ENCODE measurements at regions not wholly inside any gene's neighbourhood (a gene's known extent, or its start where the extent isn't known, plus 50 kb on each side); places are given as distances from the start of the nearest gene placed in this dataset.

- ChIA-PET RAD21 (ENCODE audit: low non-redundant PET in 1 of 2, low total read pairs in 2 of 2, uncharacterized antibody in 2 of 2, unreplicated experiment in 2 of 2) (interaction anchor here in 1 of 2 experiments (0.6 kb wide), 1 partner anchor 13 kb away, joined by 3 read pairs; no protein-coding TSS in a partner anchor), POLR2A (interaction anchor here (0.7 kb wide), 1 partner anchor 47 kb away, joined by 4 read pairs; no protein-coding TSS in a partner anchor)
- no peak for ATAC-seq
Observed at GRCh38 chr1:29839726-29840125, 603.4 kb downstream of the PTPRU start.

DNA sequence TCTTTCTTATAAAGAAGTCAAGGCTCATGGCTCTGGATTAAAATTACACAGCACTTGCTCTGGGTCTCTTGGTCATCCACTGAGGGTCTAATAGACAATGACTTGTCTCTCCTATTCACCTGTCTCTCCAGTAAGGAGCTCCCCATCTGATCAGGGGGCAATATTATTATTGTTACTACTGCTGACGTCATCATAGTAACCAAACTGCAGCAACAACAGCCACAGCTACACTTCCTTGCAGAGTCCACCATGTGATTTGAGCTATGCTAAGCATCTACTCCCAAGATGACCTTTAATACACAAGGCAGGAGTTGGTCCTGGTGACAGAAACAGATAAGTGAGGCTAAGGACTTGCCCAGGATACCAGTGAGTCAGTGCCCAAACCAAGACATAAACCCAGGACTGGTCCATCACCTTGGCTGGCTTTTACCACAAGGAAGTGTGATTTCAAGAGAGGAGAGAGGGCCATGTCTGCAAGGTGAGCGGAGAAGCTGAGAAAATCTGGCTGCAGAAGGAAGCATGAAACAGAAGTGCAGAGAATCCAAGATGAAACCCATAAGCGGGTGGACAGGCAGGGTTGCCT lies 602.5 kb downstream of the PTPRU start:
- Histone ChIP-seq H3K9me2 (ENCODE audit: insufficient read depth) (no peaks in the 10 kb centered on the region), H3K36me3 (ENCODE audit: control insufficient read depth in 1 of 2, insufficient read depth in 2 of 2, low read length in 2 of 2) (no peaks in the 10 kb centered on the region), H2AFZ (ENCODE audit: low read depth, low read length, poor library complexity, severe bottlenecking) (no peak overlapping the region), H3K4me2 (ENCODE audit: low read length) (no peak overlapping the region), H3K9me3 (ENCODE audit: control insufficient read depth in 1 of 2, insufficient read depth in 1 of 2, low read depth in 1 of 2, low read length in 2 of 2) (peaks cover 8 to 12% of the 10 kb centered on the region in 2 experiments; a peak in 3 of 4 replicates), H3K79me2 (ENCODE audit: insufficient read depth, low read length) (no peaks in the 10 kb centered on the region), H4K20me1 (ENCODE audit: insufficient read depth) (no peaks in the 10 kb centered on the region), H3K4me1 (ENCODE audit: control insufficient read depth in 1 of 2, insufficient read depth in 2 of 2, low read length in 2 of 2) (no peaks in the 10 kb centered on the region), H3K9ac (ENCODE audit: low read length) (no peak overlapping the region), H3K27ac (ENCODE audit: low read depth, low read length) (no peak overlapping the region), H3K27me3 (ENCODE audit: insufficient read depth, low read length) (no peaks in the 10 kb centered on the region; the same call in 1 of the 2 replicates), H3K4me3 (replicated peaks in 1 of 2; ENCODE audit: low read depth in 1 of 2, low read length in 2 of 2) (no peak overlapping the region)
- ChIA-PET RAD21 (ENCODE audit: low non-redundant PET in 1 of 2, low total read pairs in 2 of 2, uncharacterized antibody in 2 of 2, unreplicated experiment in 2 of 2) (no interaction called here), POLR2A (interaction anchor here (1.1 kb wide), 1 partner anchor 17 kb away, joined by 3 read pairs; no protein-coding TSS in a partner anchor), CTCF (interaction anchor here (1.4 kb wide), 1 partner anchor 10 kb away, joined by 3 read pairs; no protein-coding TSS in a partner anchor)
- intact Hi-C loops (cut with micrococcal nuclease), result no loop called here
- no peak for ATAC-seq
- TF ChIP-seq ELF1 (IDR thresholded peaks at IDR 0.05; ENCODE audit: borderline replicate concordance, low read depth) (no peak), JUND (IDR thresholded peaks at IDR 0.05) (no peak), YY1 (IDR thresholded peaks at IDR 0.05; ENCODE audit: extremely low read depth, insufficient replicate concordance, low read depth, low read length) (no peak), SP1 (IDR thresholded peaks at IDR 0.05; ENCODE audit: low read depth) (no peak), EZH2 (IDR thresholded peaks at IDR 0.05) (no peak), ZFX (IDR thresholded peaks at IDR 0.05) (no peak), SIN3A (IDR thresholded peaks at IDR 0.05; ENCODE audit: low read depth) (no peak), ZNF274 (IDR thresholded peaks at IDR 0.05; ENCODE audit: low read depth, low read length) (no peak), ATF3 (IDR thresholded peaks at IDR 0.05) (no peak), CEBPB (IDR thresholded peaks at IDR 0.05; ENCODE audit: low read depth) (no peak), SRF (IDR thresholded peaks at IDR 0.05; ENCODE audit: low read depth) (no peak)
- TF ChIP-seq, protein P1, sequence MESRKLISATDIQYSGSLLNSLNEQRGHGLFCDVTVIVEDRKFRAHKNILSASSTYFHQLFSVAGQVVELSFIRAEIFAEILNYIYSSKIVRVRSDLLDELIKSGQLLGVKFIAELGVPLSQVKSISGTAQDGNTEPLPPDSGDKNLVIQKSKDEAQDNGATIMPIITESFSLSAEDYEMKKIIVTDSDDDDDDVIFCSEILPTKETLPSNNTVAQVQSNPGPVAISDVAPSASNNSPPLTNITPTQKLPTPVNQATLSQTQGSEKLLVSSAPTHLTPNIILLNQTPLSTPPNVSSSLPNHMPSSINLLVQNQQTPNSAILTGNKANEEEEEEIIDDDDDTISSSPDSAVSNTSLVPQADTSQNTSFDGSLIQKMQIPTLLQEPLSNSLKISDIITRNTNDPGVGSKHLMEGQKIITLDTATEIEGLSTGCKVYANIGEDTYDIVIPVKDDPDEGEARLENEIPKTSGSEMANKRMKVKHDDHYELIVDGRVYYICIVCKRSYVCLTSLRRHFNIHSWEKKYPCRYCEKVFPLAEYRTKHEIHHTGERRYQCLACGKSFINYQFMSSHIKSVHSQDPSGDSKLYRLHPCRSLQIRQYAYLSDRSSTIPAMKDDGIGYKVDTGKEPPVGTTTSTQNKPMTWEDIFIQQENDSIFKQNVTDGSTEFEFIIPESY (IDR thresholded peaks at IDR 0.05; ENCODE audit: extremely low read depth, insufficient replicate concordance, low read length), result no peak
- TF ChIP-seq, protein P2, sequence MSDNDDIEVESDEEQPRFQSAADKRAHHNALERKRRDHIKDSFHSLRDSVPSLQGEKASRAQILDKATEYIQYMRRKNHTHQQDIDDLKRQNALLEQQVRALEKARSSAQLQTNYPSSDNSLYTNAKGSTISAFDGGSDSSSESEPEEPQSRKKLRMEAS (IDR thresholded peaks at IDR 0.05), result no peak
- no peak for DNase-seq (ENCODE audit: low read depth, low spot score)
- BruUV-seq (replicated peaks), result no TSS peak

More at GRCh38 chr1:29839726-29840125, 603.4 kb downstream of the PTPRU start:
- no peak overlapping the region for H3K27ac ChIP-seq (ENCODE audit: low read depth, low read length)
- intact Hi-C loops (cut with micrococcal nuclease), result loop anchor here (10.0 kb wide), 1 partner anchor 135 kb away; no protein-coding TSS in a partner anchor
- BruUV-seq (replicated peaks), result no TSS peak
- CTCF ChIA-PET, result interaction anchor here (0.6 to 1.4 kb wide), 2 partner anchors 9 to 194 kb away, joined by 3 to 4 read pairs; no protein-coding TSS in a partner anchor
- TF ChIP-seq TCF7L2 (IDR thresholded peaks at IDR 0.05; ENCODE audit: borderline replicate concordance, extremely low read depth, insufficient read depth, insufficient read length), result no peak
- TF ChIP-seq, protein P2 (IDR thresholded peaks at IDR 0.05), result no peak
- no peaks in the 10 kb centered on the region for H4K20me1 ChIP-seq (ENCODE audit: insufficient read depth)
- no peak overlapping the region for H3K9ac ChIP-seq (ENCODE audit: low read length)
- H3K9me3 ChIP-seq (ENCODE audit: control insufficient read depth in 1 of 2, insufficient read depth in 1 of 2, low read depth in 1 of 2, low read length in 2 of 2), result peaks cover 8 to 12% of the 10 kb centered on the region in 2 experiments; a peak in 3 of 4 replicates
- no peak overlapping the region for H2AFZ ChIP-seq (ENCODE audit: low read depth, low read length, poor library complexity, severe bottlenecking)
- no peaks in the 10 kb centered on the region for H3K36me3 ChIP-seq (ENCODE audit: control insufficient read depth in 1 of 2, insufficient read depth in 2 of 2, low read length in 2 of 2)
- no peak overlapping the region for H3K4me3 ChIP-seq (replicated peaks in 1 of 2; ENCODE audit: low read depth in 1 of 2, low read length in 2 of 2)
- no peak overlapping the region for H3K4me2 ChIP-seq (ENCODE audit: low read length)
- no peaks in the 10 kb centered on the region for H3K79me2 ChIP-seq (ENCODE audit: insufficient read depth, low read length)
- H3K4me1 ChIP-seq (ENCODE audit: control insufficient read depth in 1 of 2, insufficient read depth in 2 of 2, low read length in 2 of 2), result no peaks in the 10 kb centered on the region
- H3K9me2 ChIP-seq (ENCODE audit: insufficient read depth), result no peaks in the 10 kb centered on the region
- DNase-seq (ENCODE audit: low read depth, low spot score), result no peak
- H3K27me3 ChIP-seq (ENCODE audit: insufficient read depth, low read length), result no peaks in the 10 kb centered on the region; the same call in 1 of the 2 replicates

Measured in HCT116 (cell line).